ENCODE measurements at regions not wholly inside any gene's neighbourhood (a gene's known extent, or its start where the extent isn't known, plus 50 kb on each side); places are given as distances from the start of the nearest gene placed in this dataset.

DNA sequence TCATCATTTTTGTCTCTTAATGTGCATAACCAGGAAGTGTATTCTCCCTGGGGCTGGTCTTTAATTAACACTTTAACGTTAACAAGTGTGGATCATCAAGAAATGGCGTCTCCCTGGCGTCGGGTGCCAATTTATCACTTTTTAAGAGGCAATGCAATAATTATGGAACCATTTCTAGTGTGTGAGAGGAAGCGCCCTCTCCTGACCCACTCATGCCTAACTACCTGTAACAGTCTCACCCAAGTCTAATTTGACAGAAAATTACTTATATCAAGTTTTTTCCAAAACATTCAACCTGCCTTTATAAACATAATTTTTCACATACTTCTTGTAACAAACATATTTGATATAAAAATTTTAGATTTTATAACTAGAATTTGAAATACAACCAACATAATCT lies 905.3 kb upstream of the MDGA2 start:
- intact Hi-C loops (cut with micrococcal nuclease): no loop called here
- no peak for ATAC-seq

GRCh38 chr14:48575772-48576171 lies 900.4 kb upstream of the MDGA2 start:
- TF ChIP-seq ZNF274 (IDR thresholded peaks at IDR 0.05; ENCODE audit: low read depth, low read length) (no peak), EZH2 (IDR thresholded peaks at IDR 0.05) (no peak), SP1 (IDR thresholded peaks at IDR 0.05; ENCODE audit: low read depth) (no peak), ZBTB33 (IDR thresholded peaks at IDR 0.05; ENCODE audit: extremely low read depth, insufficient replicate concordance, low read length) (no peak), POLR2AphosphoS5 (IDR thresholded peaks at IDR 0.05; ENCODE audit: low read depth, low read length) (no peak)
- TF ChIP-seq, protein P1, sequence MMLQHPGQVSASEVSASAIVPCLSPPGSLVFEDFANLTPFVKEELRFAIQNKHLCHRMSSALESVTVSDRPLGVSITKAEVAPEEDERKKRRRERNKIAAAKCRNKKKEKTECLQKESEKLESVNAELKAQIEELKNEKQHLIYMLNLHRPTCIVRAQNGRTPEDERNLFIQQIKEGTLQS (IDR thresholded peaks at IDR 0.05): no peak
- H3K9ac ChIP-seq (ENCODE audit: low read length): no peak overlapping the region

More for the DNA sequence above, 905.3 kb upstream of the MDGA2 start:
- Histone ChIP-seq H3K4me3 (replicated peaks in 1 of 2; ENCODE audit: low read depth in 1 of 2, low read length in 2 of 2) (no peak overlapping the region), H3K36me3 (ENCODE audit: control insufficient read depth in 1 of 2, insufficient read depth in 2 of 2, low read length in 2 of 2) (no peaks in the 10 kb centered on the region), H3K9ac (ENCODE audit: low read length) (no peak overlapping the region), H4K20me1 (ENCODE audit: insufficient read depth) (no peaks in the 10 kb centered on the region), H3K4me2 (ENCODE audit: low read length) (no peak overlapping the region), H3K27ac (ENCODE audit: low read depth, low read length) (no peak overlapping the region), H3K79me2 (ENCODE audit: insufficient read depth, low read length) (no peaks in the 10 kb centered on the region), H3K4me1 (ENCODE audit: control insufficient read depth in 1 of 2, insufficient read depth in 2 of 2, low read length in 2 of 2) (no peaks in the 10 kb centered on the region), H3K9me2 (ENCODE audit: insufficient read depth) (no peaks in the 10 kb centered on the region), H3K27me3 (ENCODE audit: insufficient read depth, low read length) (no peaks in the 10 kb centered on the region), H2AFZ (ENCODE audit: low read depth, low read length, poor library complexity, severe bottlenecking) (no peak overlapping the region), H3K9me3 (ENCODE audit: control insufficient read depth in 1 of 2, insufficient read depth in 1 of 2, low read depth in 1 of 2, low read length in 2 of 2) (no peaks in the 10 kb centered on the region)
- ChIA-PET POLR2A (no interaction called here), CTCF (no interaction called here), RAD21 (ENCODE audit: low non-redundant PET in 1 of 2, low total read pairs in 2 of 2, uncharacterized antibody in 2 of 2, unreplicated experiment in 2 of 2) (no interaction called here)
- no TSS peak for BruUV-seq (replicated peaks)
- no peak for DNase-seq (ENCODE audit: low read depth, low spot score)
- no peak for TF ChIP-seq POLR2AphosphoS5 (IDR thresholded peaks at IDR 0.05; ENCODE audit: low read depth, low read length)
- TF ChIP-seq CTCF (IDR thresholded peaks at IDR 0.05 in 2 of 3, conservative IDR thresholded peaks at IDR 0.05 in 1 of 3; ENCODE audit: borderline replicate concordance in 1 of 3, insufficient read depth in 1 of 3, low read depth in 2 of 3, low read length in 2 of 3): 0 out of 6 replicates have a peak, but pooled peaks of 1 of the 3 experiments have one; percentile 14
- 0 out of 2 replicates have a peak, but pooled peaks have one; percentile 11 for TF ChIP-seq RAD21 (IDR thresholded peaks at IDR 0.05; ENCODE audit: low read depth)

More at GRCh38 chr14:48575772-48576171, 900.4 kb upstream of the MDGA2 start:
- DNase-seq (ENCODE audit: low read depth, low spot score) (no peak), ATAC-seq (no peak)
- CTCF ChIA-PET: no interaction called here
- H3K36me3 ChIP-seq (ENCODE audit: control insufficient read depth in 1 of 2, insufficient read depth in 2 of 2, low read length in 2 of 2): no peaks in the 10 kb centered on the region
- RAD21 ChIA-PET (ENCODE audit: low non-redundant PET in 1 of 2, low total read pairs in 2 of 2, uncharacterized antibody in 2 of 2, unreplicated experiment in 2 of 2): no interaction called here
- H3K79me2 ChIP-seq (ENCODE audit: insufficient read depth, low read length): no peaks in the 10 kb centered on the region
- no peak overlapping the region for H2AFZ ChIP-seq (ENCODE audit: low read depth, low read length, poor library complexity, severe bottlenecking)
- BruUV-seq (replicated peaks): no TSS peak
- no peaks in the 10 kb centered on the region for H3K9me2 ChIP-seq (ENCODE audit: insufficient read depth)
- H3K27ac ChIP-seq (ENCODE audit: low read depth, low read length): no peak overlapping the region
- POLR2A ChIA-PET: no interaction called here
- H3K4me3 ChIP-seq (replicated peaks in 1 of 2; ENCODE audit: low read depth in 1 of 2, low read length in 2 of 2): no peak overlapping the region
- no peaks in the 10 kb centered on the region for H3K27me3 ChIP-seq (ENCODE audit: insufficient read depth, low read length)
- no peaks in the 10 kb centered on the region for H4K20me1 ChIP-seq (ENCODE audit: insufficient read depth)
- no peak overlapping the region for H3K4me2 ChIP-seq (ENCODE audit: low read length)
- intact Hi-C loops (cut with micrococcal nuclease): no loop called here
- H3K9me3 ChIP-seq (ENCODE audit: control insufficient read depth in 1 of 2, insufficient read depth in 1 of 2, low read depth in 1 of 2, low read length in 2 of 2): no peaks in the 10 kb centered on the region
- H3K4me1 ChIP-seq (ENCODE audit: control insufficient read depth in 1 of 2, insufficient read depth in 2 of 2, low read length in 2 of 2): no peaks in the 10 kb centered on the region
